Chondrocyte (in vitro differentiated cells): ENCODE measurements at regions not wholly inside any gene's neighbourhood (a gene's known extent, or its start where the extent isn't known, plus 50 kb on each side); places are given as distances from the start of the nearest gene placed in this dataset.

Source experiments
- DNase-seq: peaks from one replicate; pipeline ENCODE4 v3.0.0; 2021; ENCODE audit warnings: mixed read lengths, low spot score
- H3K27ac Mint-ChIP-seq: one replicate; pipeline ENCODE4 v1.8.0; 2021; ENCODE audit warnings: mild to moderate bottlenecking, moderate library complexity, mixed read lengths; ENCODE audit not compliant: unreplicated experiment
- H3K27me3 Mint-ChIP-seq: 2 replicates; pipeline ENCODE4 v1.8.0; 2021; ENCODE audit warnings: low read depth, mixed read lengths
- H3K36me3 Mint-ChIP-seq: 2 replicates; pipeline ENCODE4 v1.8.0; 2021; ENCODE audit warnings: low read depth, mixed read lengths
- H3K4me1 Mint-ChIP-seq: 2 replicates; pipeline ENCODE4 v1.8.0; 2021; ENCODE audit warnings: low read depth, mild to moderate bottlenecking, mixed read lengths
- H3K4me3 Mint-ChIP-seq: one replicate; pipeline ENCODE4 v1.8.0; 2021; ENCODE audit warnings: mild to moderate bottlenecking, moderate library complexity, mixed read lengths; ENCODE audit not compliant: unreplicated experiment
- H3K9me3 Mint-ChIP-seq: 2 replicates; pipeline ENCODE4 v1.8.0; 2021; ENCODE audit warnings: low read depth, mixed read lengths
- TF ChIP-seq, protein P1 (sequence below): fragments of 200-600 bp; sonication (generic); IDR thresholded peaks from 2 replicates; pipeline ENCODE4 v1.5.0; 2021; ENCODE audit warnings: antibody characterized with exemption, mild to moderate bottlenecking, moderate library complexity

DNA sequence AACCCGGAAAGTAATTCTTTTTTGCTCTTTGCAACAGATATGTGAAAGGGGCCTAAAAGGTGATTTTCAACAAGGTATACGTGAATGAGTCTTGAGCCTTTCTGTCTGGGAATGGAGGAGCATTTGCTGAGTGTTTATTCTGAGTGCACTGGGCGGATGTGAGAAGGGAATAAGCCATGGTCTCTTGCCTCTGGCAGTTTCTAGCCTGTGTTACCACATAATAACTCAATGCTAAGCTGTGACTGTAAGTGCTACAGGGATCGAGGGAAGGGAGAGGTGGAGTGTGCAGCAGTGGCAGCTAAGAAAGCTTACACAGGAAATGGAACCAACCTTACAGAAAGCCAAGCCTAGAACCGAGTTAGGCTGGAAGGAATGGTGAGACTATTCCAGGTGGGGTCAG lies 444.3 kb downstream of the SLC4A3 start:
- no peak overlapping the region for H3K4me3 Mint-ChIP-seq
- H3K36me3 Mint-ChIP-seq: no peaks in the 10 kb centered on the region
- TF ChIP-seq, protein P1, sequence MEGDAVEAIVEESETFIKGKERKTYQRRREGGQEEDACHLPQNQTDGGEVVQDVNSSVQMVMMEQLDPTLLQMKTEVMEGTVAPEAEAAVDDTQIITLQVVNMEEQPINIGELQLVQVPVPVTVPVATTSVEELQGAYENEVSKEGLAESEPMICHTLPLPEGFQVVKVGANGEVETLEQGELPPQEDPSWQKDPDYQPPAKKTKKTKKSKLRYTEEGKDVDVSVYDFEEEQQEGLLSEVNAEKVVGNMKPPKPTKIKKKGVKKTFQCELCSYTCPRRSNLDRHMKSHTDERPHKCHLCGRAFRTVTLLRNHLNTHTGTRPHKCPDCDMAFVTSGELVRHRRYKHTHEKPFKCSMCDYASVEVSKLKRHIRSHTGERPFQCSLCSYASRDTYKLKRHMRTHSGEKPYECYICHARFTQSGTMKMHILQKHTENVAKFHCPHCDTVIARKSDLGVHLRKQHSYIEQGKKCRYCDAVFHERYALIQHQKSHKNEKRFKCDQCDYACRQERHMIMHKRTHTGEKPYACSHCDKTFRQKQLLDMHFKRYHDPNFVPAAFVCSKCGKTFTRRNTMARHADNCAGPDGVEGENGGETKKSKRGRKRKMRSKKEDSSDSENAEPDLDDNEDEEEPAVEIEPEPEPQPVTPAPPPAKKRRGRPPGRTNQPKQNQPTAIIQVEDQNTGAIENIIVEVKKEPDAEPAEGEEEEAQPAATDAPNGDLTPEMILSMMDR: no peak
- H3K9me3 Mint-ChIP-seq: no peaks in the 10 kb centered on the region
- H3K27me3 Mint-ChIP-seq: no peaks in the 10 kb centered on the region
- peaks cover 27% of the 10 kb centered on the region for H3K4me1 Mint-ChIP-seq
- no peak for DNase-seq
- no peak overlapping the region for H3K27ac Mint-ChIP-seq

- Mint-ChIP-seq H3K27me3 (no peaks in the 10 kb centered on the region), H3K4me1 (peaks cover 37% of the 10 kb centered on the region), H3K27ac (no peak overlapping the region), H3K9me3 (no peaks in the 10 kb centered on the region), H3K4me3 (no peak overlapping the region), H3K36me3 (no peaks in the 10 kb centered on the region)
- DNase-seq: no peak
- TF ChIP-seq, protein P1: no peak
These were observed 445.3 kb downstream of the SLC4A3 start for GRCh38 chr2:220072669-220073220.

- peaks cover 48% of the 10 kb centered on the region for H3K4me1 Mint-ChIP-seq
- no peak for DNase-seq
- no peaks in the 10 kb centered on the region for H3K27me3 Mint-ChIP-seq
- no peaks in the 10 kb centered on the region for H3K9me3 Mint-ChIP-seq
- no peak overlapping the region for H3K4me3 Mint-ChIP-seq
- TF ChIP-seq, protein P1: no peak
- no peaks in the 10 kb centered on the region for H3K36me3 Mint-ChIP-seq
- H3K27ac Mint-ChIP-seq: peak overlapping the region; percentile 45
These were observed 448.4 kb downstream of the SLC4A3 start for GRCh38 chr2:220075835-220076234.

GRCh38 chr2:220076734-220077133 lies 449.3 kb downstream of the SLC4A3 start:
- H3K4me1 Mint-ChIP-seq: peaks cover 48% of the 10 kb centered on the region
- no peaks in the 10 kb centered on the region for H3K27me3 Mint-ChIP-seq
- no peak for DNase-seq
- H3K9me3 Mint-ChIP-seq: no peaks in the 10 kb centered on the region
- TF ChIP-seq, protein P1: peak; percentile 77
- no peak overlapping the region for H3K4me3 Mint-ChIP-seq
- peak overlapping the region; percentile 88 for H3K27ac Mint-ChIP-seq
- no peaks in the 10 kb centered on the region for H3K36me3 Mint-ChIP-seq

- no peak overlapping the region for H3K4me3 Mint-ChIP-seq
- TF ChIP-seq, protein P1: peak; percentile 33
- no peaks in the 10 kb centered on the region for H3K9me3 Mint-ChIP-seq
- peaks cover 48% of the 10 kb centered on the region for H3K4me1 Mint-ChIP-seq
- peak overlapping the region; percentile 88 for H3K27ac Mint-ChIP-seq
- DNase-seq: no peak
- H3K27me3 Mint-ChIP-seq: no peaks in the 10 kb centered on the region
- no peaks in the 10 kb centered on the region for H3K36me3 Mint-ChIP-seq
These were observed 450.1 kb downstream of the SLC4A3 start for GRCh38 chr2:220077488-220077887.
